Islet of Langerhans (tissue), 1 donor: ENCODE measurements at regions not wholly inside any gene's neighbourhood (a gene's known extent, or its start where the extent isn't known, plus 50 kb on each side); places are given as distances from the start of the nearest gene placed in this dataset.
"Not testable (repeated sequence)": the region's sequence is repeated elsewhere in the genome, so short reads cannot be mapped to it uniquely, and the experiment has no call there.

Experiments
- FAIRE-seq: peaks from one replicate; lab custom pipeline; 2011; peaks lifted over from hg19 to GRCh38; lab: Jason Lieb, UNC

- no peak for FAIRE-seq
Observed at GRCh38 chr6:71608646-71609045, 277.7 kb upstream of the RIMS1 start.

GRCh38 chr6:71619836-71620235 lies 266.5 kb upstream of the RIMS1 start:
- FAIRE-seq = no peak

- no peak for FAIRE-seq
Observed at GRCh38 chr6:71621918-71622519, 264.3 kb upstream of the RIMS1 start.

- no peak for FAIRE-seq
Observed at GRCh38 chr6:71642120-71642519, 244.2 kb upstream of the RIMS1 start.

GRCh38 chr6:71642793-71643192 lies 243.6 kb upstream of the RIMS1 start:
- FAIRE-seq = no peak

GRCh38 chr6:71645299-71645698 lies 241.1 kb upstream of the RIMS1 start:
- no peak for FAIRE-seq

- no peak for FAIRE-seq
Observed at GRCh38 chr6:71649915-71650314, 236.4 kb upstream of the RIMS1 start.

GRCh38 chr6:71651636-71652035 lies 234.7 kb upstream of the RIMS1 start:
- FAIRE-seq = no peak

GRCh38 chr6:71656121-71656520 lies 230.2 kb upstream of the RIMS1 start:
- no peak for FAIRE-seq

GRCh38 chr6:71665931-71666330 lies 220.4 kb upstream of the RIMS1 start:
- no peak for FAIRE-seq

GRCh38 chr6:71672876-71673275 lies 213.5 kb upstream of the RIMS1 start:
- no peak for FAIRE-seq

GRCh38 chr6:71675386-71675785 lies 211.0 kb upstream of the RIMS1 start:
- no peak for FAIRE-seq

- FAIRE-seq = no peak
Observed at GRCh38 chr6:71676298-71676697, 210.1 kb upstream of the RIMS1 start.

GRCh38 chr6:71678091-71678490 lies 208.3 kb upstream of the RIMS1 start:
- FAIRE-seq = no peak

- no peak for FAIRE-seq
Observed at GRCh38 chr6:71681234-71681867, 205.0 kb upstream of the RIMS1 start.

- FAIRE-seq = not testable (repeated sequence)
Observed at GRCh38 chr6:71686021-71686677, 200.2 kb upstream of the RIMS1 start.

GRCh38 chr6:71698702-71699101 lies 187.6 kb upstream of the RIMS1 start:
- FAIRE-seq = no peak

GRCh38 chr6:71706523-71706922 lies 179.8 kb upstream of the RIMS1 start:
- no peak for FAIRE-seq

GRCh38 chr6:71707059-71707458 lies 179.3 kb upstream of the RIMS1 start:
- no peak for FAIRE-seq

GRCh38 chr6:71720705-71721104 lies 165.6 kb upstream of the RIMS1 start:
- no peak for FAIRE-seq

GRCh38 chr6:71721642-71722041 lies 164.7 kb upstream of the RIMS1 start:
- FAIRE-seq = no peak

GRCh38 chr6:71722736-71723135 lies 163.6 kb upstream of the RIMS1 start:
- no peak for FAIRE-seq

GRCh38 chr6:71724456-71725125 lies 161.8 kb upstream of the RIMS1 start:
- no peak for FAIRE-seq
